Hepatocyte (in vitro differentiated cells): ENCODE measurements at regions not wholly inside any gene's neighbourhood (a gene's known extent, or its start where the extent isn't known, plus 50 kb on each side); places are given as distances from the start of the nearest gene placed in this dataset.
"Not testable (repeated sequence)": the region's sequence is repeated elsewhere in the genome, so short reads cannot be mapped to it uniquely, and the experiment has no call there.

ENCODE experiments used
- DNase-seq: peaks from one replicate; pipeline ENCODE4 v3.0.0-alpha.2; 2016; ENCODE audit warnings: low spot score
- H2AFZ ChIP-seq: fragments of 200-600 bp; sonication (generic); 2 replicates; pipeline ENCODE4 v1.6.0; 2016; ENCODE audit warnings: antibody characterized with exemption, mild to moderate bottlenecking
- H3K27ac ChIP-seq: fragments of 200-600 bp; sonication (generic); 2 replicates; pipeline ENCODE4 v1.5.1; 2016; ENCODE audit warnings: mild to moderate bottlenecking
- H3K27me3 ChIP-seq: fragments of 200-600 bp; sonication (generic); 2 replicates; pipeline ENCODE4 v1.6.1; 2016
- H3K36me3 ChIP-seq: fragments of 200-600 bp; sonication (generic); replicated peaks from 2 replicates; pipeline ENCODE4 v1.5.1; 2016; ENCODE audit warnings: low read depth; ENCODE audit not compliant: insufficient read depth
- H3K4me1 ChIP-seq: fragments of 200-600 bp; sonication (generic); 2 replicates; pipeline ENCODE4 v1.5.1; 2016; ENCODE audit warnings: mild to moderate bottlenecking, moderate library complexity; ENCODE audit not compliant: insufficient read depth
- H3K4me2 ChIP-seq: fragments of 200-600 bp; sonication (generic); 2 replicates; pipeline ENCODE4 v1.6.0; 2016
- H3K4me3 ChIP-seq: fragments of 200-600 bp; sonication (generic); 2 replicates; pipeline ENCODE4 v1.5.1; 2016; ENCODE audit warnings: mild to moderate bottlenecking
- H3K79me2 ChIP-seq: fragments of 200-600 bp; sonication (generic); 2 replicates; pipeline ENCODE4 v1.6.0; 2017; ENCODE audit warnings: mild to moderate bottlenecking
- H3K9me2 ChIP-seq: fragments of 200-600 bp; sonication (generic); replicated peaks from 2 replicates; pipeline ENCODE4 v1.6.0; 2017; ENCODE audit warnings: mild to moderate bottlenecking; ENCODE audit not compliant: insufficient read depth
- H3K9me3 ChIP-seq: fragments of 200-600 bp; sonication (generic); 2 replicates; pipeline ENCODE4 v1.5.1; 2016; ENCODE audit warnings: low read depth, mild to moderate bottlenecking
- H4K20me1 ChIP-seq: fragments of 200-600 bp; sonication (generic); 2 replicates; pipeline ENCODE4 v1.6.0; 2016; ENCODE audit warnings: mild to moderate bottlenecking; ENCODE audit not compliant: insufficient read depth, poor library complexity, severe bottlenecking
- CTCF ChIP-seq: fragments of 200-600 bp; sonication (generic); IDR thresholded peaks from 2 replicates; pipeline ENCODE4 v1.5.1; 2016; ENCODE audit warnings: antibody characterized with exemption, mild to moderate bottlenecking; ENCODE audit not compliant: poor library complexity
- EZH2 ChIP-seq: fragments of 200-600 bp; sonication (generic); IDR thresholded peaks from 2 replicates; pipeline ENCODE4 v1.6.1; 2016; ENCODE audit warnings: antibody characterized with exemption, mild to moderate bottlenecking, borderline replicate concordance
- EZH2phosphoT487 ChIP-seq: fragments of 200-600 bp; sonication (generic); IDR thresholded peaks from one replicate; pipeline ENCODE4 v1.6.1; 2018; ENCODE audit warnings: antibody characterized with exemption, mild to moderate bottlenecking, low read depth, moderate library complexity; ENCODE audit not compliant: unreplicated experiment, severe bottlenecking
- WGBS: methylation state at CpG from one replicate; pipeline ENCODE4 v1.1.6; 2016; ENCODE audit warnings: low lambda C conversion rate; ENCODE audit errors: missing lambda C conversion rate; 5-methylcytosine and 5-hydroxymethylcytosine counted together

- not testable (repeated sequence) for H3K27me3 ChIP-seq, H3K9me3 ChIP-seq, H3K36me3 ChIP-seq, H3K4me2 ChIP-seq, H3K9me2 ChIP-seq, H3K27ac ChIP-seq, H2AFZ ChIP-seq, H3K4me3 ChIP-seq, H4K20me1 ChIP-seq, H3K79me2 ChIP-seq, H3K4me1 ChIP-seq
- TF ChIP-seq CTCF, result peak; percentile 30
- 68% methylated on average over 6 of the region's 6 CpGs for WGBS
- peak; percentile 38 for DNase-seq
Measured at GRCh38 chr1:164166454-164166853, 392.5 kb upstream of the PBX1 start.

GRCh38 chr1:164177118-164177517, 381.9 kb upstream of the PBX1 start:
- H3K4me1 ChIP-seq, result no peaks in the 10 kb centered on the region
- no peak overlapping the region for H2AFZ ChIP-seq
- no peaks in the 10 kb centered on the region for H3K9me3 ChIP-seq
- no peak for DNase-seq
- no peaks in the 10 kb centered on the region for H3K27me3 ChIP-seq
- H3K36me3 ChIP-seq, result no peaks in the 10 kb centered on the region
- H3K79me2 ChIP-seq, result no peaks in the 10 kb centered on the region
- H3K4me3 ChIP-seq, result no peak overlapping the region
- 91% methylated on average over 2 of the region's 2 CpGs for WGBS
- H3K4me2 ChIP-seq, result no peak overlapping the region
- H3K9me2 ChIP-seq, result no peaks in the 10 kb centered on the region
- TF ChIP-seq EZH2, result no peak
- TF ChIP-seq EZH2phosphoT487, result no peak
- TF ChIP-seq CTCF, result no peak
- H3K27ac ChIP-seq, result no peak overlapping the region
- no peaks in the 10 kb centered on the region for H4K20me1 ChIP-seq

- TF ChIP-seq CTCF, result no peak
- TF ChIP-seq EZH2phosphoT487, result no peak
- no peak for TF ChIP-seq EZH2
- Histone ChIP-seq H3K9me3 (no peaks in the 10 kb centered on the region), H3K4me3 (no peak overlapping the region), H3K79me2 (no peaks in the 10 kb centered on the region), H3K36me3 (no peaks in the 10 kb centered on the region), H3K4me1 (no peaks in the 10 kb centered on the region), H3K27ac (no peak overlapping the region), H4K20me1 (no peaks in the 10 kb centered on the region), H3K9me2 (no peaks in the 10 kb centered on the region), H3K27me3 (no peaks in the 10 kb centered on the region), H2AFZ (no peak overlapping the region), H3K4me2 (no peak overlapping the region)
- DNase-seq, result no peak
Measured at GRCh38 chr1:164180824-164181223, 378.2 kb upstream of the PBX1 start.

GRCh38 chr1:164183854-164184635, 374.9 kb upstream of the PBX1 start:
- no peaks in the 10 kb centered on the region for H3K79me2 ChIP-seq
- no peaks in the 10 kb centered on the region for H4K20me1 ChIP-seq
- TF ChIP-seq EZH2, result no peak
- no peak for TF ChIP-seq CTCF
- TF ChIP-seq EZH2phosphoT487, result no peak
- H2AFZ ChIP-seq, result no peak overlapping the region
- H3K27me3 ChIP-seq, result no peaks in the 10 kb centered on the region
- H3K9me2 ChIP-seq, result no peaks in the 10 kb centered on the region
- H3K4me3 ChIP-seq, result no peak overlapping the region
- no peak overlapping the region for H3K27ac ChIP-seq
- DNase-seq, result no peak
- no peak overlapping the region for H3K4me2 ChIP-seq
- H3K36me3 ChIP-seq, result no peaks in the 10 kb centered on the region
- WGBS, result 83% methylated on average over 4 of the region's 4 CpGs
- no peaks in the 10 kb centered on the region for H3K4me1 ChIP-seq
- no peaks in the 10 kb centered on the region for H3K9me3 ChIP-seq
